WTC11 (cell line): ENCODE measurements at regions not wholly inside any gene's neighbourhood (a gene's known extent, or its start where the extent isn't known, plus 50 kb on each side); places are given as distances from the start of the nearest gene placed in this dataset.

Experiments
- ATAC-seq: fragments of 200-7000 bp; cut with Tn5 transposase; 2 replicates; pipeline ENCODE4 v1.10.0; 2021; ENCODE audit warnings: mild to moderate bottlenecking, moderate library complexity
- CTCF ChIA-PET: fragments of 300-600 bp; sonication (Branson Sonifier 250); formaldehyde crosslinking; loops from one replicate; lab custom pipeline; 2021; ENCODE audit warnings: antibody characterized with exemption; lab: Charles Lee
- POLR2A ChIA-PET: fragments of 350-600 bp; sonication (Branson Sonifier 250); formaldehyde crosslinking; loops from one replicate; lab custom pipeline; 2021; ENCODE audit warnings: antibody characterized with exemption; lab: Charles Lee
- DNase-seq: peaks from one replicate; pipeline ENCODE4 v3.0.0; 2021; ENCODE audit warnings: low spot score
- H3K27ac Mint-ChIP-seq: 2 replicates; pipeline ENCODE4 v1.8.0; 2021; ENCODE audit warnings: mixed read lengths
- H3K27me3 Mint-ChIP-seq: 2 replicates; pipeline ENCODE4 v1.8.0; 2021; ENCODE audit warnings: low read depth, mild to moderate bottlenecking, moderate library complexity, mixed read lengths
- H3K36me3 Mint-ChIP-seq: 2 replicates; pipeline ENCODE4 v1.8.0; 2021; ENCODE audit warnings: mixed read lengths
- H3K4me1 Mint-ChIP-seq: 2 replicates; pipeline ENCODE4 v1.8.0; 2022; ENCODE audit warnings: mixed read lengths
- H3K4me3 Mint-ChIP-seq: 2 replicates; pipeline ENCODE4 v1.8.0; 2021; ENCODE audit warnings: mild to moderate bottlenecking, moderate library complexity, mixed read lengths
- H3K9me3 Mint-ChIP-seq: 2 replicates; pipeline ENCODE4 v1.8.0; 2021; ENCODE audit warnings: mixed read lengths
- AR ChIP-seq: fragments of 250-450 bp; sonication (Bioruptor Pico); IDR thresholded peaks from 2 replicates; pipeline ENCODE4 v1.9.0; 2021; ENCODE audit warnings: mild to moderate bottlenecking
- ELF4 ChIP-seq: sonication (generic); formaldehyde crosslinking; IDR thresholded peaks from 2 replicates; pipeline ENCODE4 v1.8.1; 2022; ENCODE audit warnings: low read depth, mild to moderate bottlenecking, moderate library complexity, missing genetic modification reagents
- GTF2I ChIP-seq: fragments of 250-450 bp; sonication (Bioruptor Pico); conservative IDR thresholded peaks from 2 replicates; pipeline ENCODE4 v1.4.0; 2021; ENCODE audit warnings: mild to moderate bottlenecking
- IRF1 ChIP-seq: sonication (generic); formaldehyde crosslinking; IDR thresholded peaks from 2 replicates; pipeline ENCODE4 v1.8.0; 2023; ENCODE audit warnings: missing genetic modification reagents
- MYBL2 ChIP-seq: sonication (generic); formaldehyde crosslinking; IDR thresholded peaks from 2 replicates; pipeline ENCODE4 v1.8.1; 2023; ENCODE audit warnings: mild to moderate bottlenecking, moderate library complexity, missing genetic modification reagents
- SMAD4 ChIP-seq: sonication (generic); formaldehyde crosslinking; IDR thresholded peaks from 2 replicates; pipeline ENCODE4 v1.8.0; 2022; ENCODE audit warnings: mild to moderate bottlenecking, missing genetic modification reagents
- ZNF425 ChIP-seq: fragments of 250-450 bp; sonication (Bioruptor Pico); conservative IDR thresholded peaks from 2 replicates; pipeline ENCODE4 v1.9.0; 2021; ENCODE audit warnings: mild to moderate bottlenecking
- TF ChIP-seq, protein P1 (sequence below): sonication (generic); formaldehyde crosslinking; IDR thresholded peaks from 2 replicates; pipeline ENCODE4 v1.8.1; 2022; ENCODE audit warnings: low read depth, mild to moderate bottlenecking, moderate library complexity, missing genetic modification reagents, borderline replicate concordance
- TF ChIP-seq, protein P2 (sequence below): sonication (generic); formaldehyde crosslinking; IDR thresholded peaks from 2 replicates; pipeline ENCODE4 v1.8.0; 2022; ENCODE audit warnings: mild to moderate bottlenecking, missing genetic modification reagents
- TF ChIP-seq, protein P3 (sequence below): sonication (generic); formaldehyde crosslinking; conservative IDR thresholded peaks from 2 replicates; pipeline ENCODE4 v1.8.1; 2023; ENCODE audit warnings: mild to moderate bottlenecking, low read depth, missing genetic modification reagents, moderate library complexity

- Mint-ChIP-seq H3K4me1 (no peaks in the 10 kb centered on the region), H3K27me3 (no peaks in the 10 kb centered on the region), H3K36me3 (no peaks in the 10 kb centered on the region), H3K27ac (no peak overlapping the region), H3K4me3 (no peak overlapping the region), H3K9me3 (no peaks in the 10 kb centered on the region)
- POLR2A ChIA-PET: no interaction called here
- no peak for DNase-seq
- TF ChIP-seq AR (CRISPR knock-in tag): no peak
- no peak for TF ChIP-seq ZNF425 (CRISPR knock-in tag)
- TF ChIP-seq MYBL2 (CRISPR knock-in tag): no peak
- TF ChIP-seq SMAD4 (CRISPR knock-in tag): no peak
- TF ChIP-seq GTF2I (CRISPR knock-in tag): no peak
- no peak for ATAC-seq
- CTCF ChIA-PET: no interaction called here
Observed at GRCh38 chr4:177077095-177077971, 232.3 kb upstream of the NEIL3 start.

DNA sequence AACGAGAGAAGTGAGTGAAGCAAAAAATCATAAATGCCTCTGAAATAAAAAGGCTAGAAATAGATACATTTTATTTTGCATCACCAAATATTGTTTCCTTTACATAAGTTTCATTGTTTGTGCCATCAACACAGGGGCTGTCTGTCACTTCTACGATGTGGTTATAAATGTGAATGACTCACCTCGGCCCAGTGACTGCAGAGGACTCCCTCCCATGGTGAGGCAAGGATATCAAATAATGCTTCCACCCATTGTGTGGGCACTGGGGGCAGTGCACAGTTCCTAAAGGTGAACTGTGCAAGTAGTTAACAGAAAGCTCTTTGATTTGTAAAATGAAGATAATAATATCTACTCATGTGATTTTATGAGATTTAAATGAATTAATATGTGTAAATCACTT is 230.3 kb upstream of the NEIL3 start:
- no peak overlapping the region for H3K27ac Mint-ChIP-seq
- ATAC-seq: peak; percentile 26; the same call in 1 of the 2 replicates

More for the DNA sequence above, 230.3 kb upstream of the NEIL3 start:
- CTCF ChIA-PET: no interaction called here
- Mint-ChIP-seq H3K4me1 (peaks cover 7% of the 10 kb centered on the region), H3K9me3 (no peaks in the 10 kb centered on the region), H3K4me3 (no peak overlapping the region), H3K27me3 (no peaks in the 10 kb centered on the region), H3K36me3 (no peaks in the 10 kb centered on the region)
- TF ChIP-seq, protein P1, sequence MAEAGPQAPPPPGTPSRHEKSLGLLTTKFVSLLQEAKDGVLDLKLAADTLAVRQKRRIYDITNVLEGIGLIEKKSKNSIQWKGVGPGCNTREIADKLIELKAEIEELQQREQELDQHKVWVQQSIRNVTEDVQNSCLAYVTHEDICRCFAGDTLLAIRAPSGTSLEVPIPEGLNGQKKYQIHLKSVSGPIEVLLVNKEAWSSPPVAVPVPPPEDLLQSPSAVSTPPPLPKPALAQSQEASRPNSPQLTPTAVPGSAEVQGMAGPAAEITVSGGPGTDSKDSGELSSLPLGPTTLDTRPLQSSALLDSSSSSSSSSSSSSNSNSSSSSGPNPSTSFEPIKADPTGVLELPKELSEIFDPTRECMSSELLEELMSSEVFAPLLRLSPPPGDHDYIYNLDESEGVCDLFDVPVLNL (CRISPR knock-in tag): no peak
- TF ChIP-seq MYBL2 (CRISPR knock-in tag) (no peak), ELF4 (no peak), GTF2I (CRISPR knock-in tag) (no peak), IRF1 (CRISPR knock-in tag) (no peak)
- TF ChIP-seq, protein P2, sequence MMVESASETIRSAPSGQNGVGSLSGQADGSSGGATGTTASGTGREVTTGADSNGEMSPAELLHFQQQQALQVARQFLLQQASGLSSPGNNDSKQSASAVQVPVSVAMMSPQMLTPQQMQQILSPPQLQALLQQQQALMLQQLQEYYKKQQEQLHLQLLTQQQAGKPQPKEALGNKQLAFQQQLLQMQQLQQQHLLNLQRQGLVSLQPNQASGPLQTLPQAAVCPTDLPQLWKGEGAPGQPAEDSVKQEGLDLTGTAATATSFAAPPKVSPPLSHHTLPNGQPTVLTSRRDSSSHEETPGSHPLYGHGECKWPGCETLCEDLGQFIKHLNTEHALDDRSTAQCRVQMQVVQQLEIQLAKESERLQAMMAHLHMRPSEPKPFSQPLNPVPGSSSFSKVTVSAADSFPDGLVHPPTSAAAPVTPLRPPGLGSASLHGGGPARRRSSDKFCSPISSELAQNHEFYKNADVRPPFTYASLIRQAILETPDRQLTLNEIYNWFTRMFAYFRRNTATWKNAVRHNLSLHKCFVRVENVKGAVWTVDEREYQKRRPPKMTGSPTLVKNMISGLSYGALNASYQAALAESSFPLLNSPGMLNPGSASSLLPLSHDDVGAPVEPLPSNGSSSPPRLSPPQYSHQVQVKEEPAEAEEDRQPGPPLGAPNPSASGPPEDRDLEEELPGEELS (CRISPR knock-in tag): no peak
- TF ChIP-seq, protein P3, sequence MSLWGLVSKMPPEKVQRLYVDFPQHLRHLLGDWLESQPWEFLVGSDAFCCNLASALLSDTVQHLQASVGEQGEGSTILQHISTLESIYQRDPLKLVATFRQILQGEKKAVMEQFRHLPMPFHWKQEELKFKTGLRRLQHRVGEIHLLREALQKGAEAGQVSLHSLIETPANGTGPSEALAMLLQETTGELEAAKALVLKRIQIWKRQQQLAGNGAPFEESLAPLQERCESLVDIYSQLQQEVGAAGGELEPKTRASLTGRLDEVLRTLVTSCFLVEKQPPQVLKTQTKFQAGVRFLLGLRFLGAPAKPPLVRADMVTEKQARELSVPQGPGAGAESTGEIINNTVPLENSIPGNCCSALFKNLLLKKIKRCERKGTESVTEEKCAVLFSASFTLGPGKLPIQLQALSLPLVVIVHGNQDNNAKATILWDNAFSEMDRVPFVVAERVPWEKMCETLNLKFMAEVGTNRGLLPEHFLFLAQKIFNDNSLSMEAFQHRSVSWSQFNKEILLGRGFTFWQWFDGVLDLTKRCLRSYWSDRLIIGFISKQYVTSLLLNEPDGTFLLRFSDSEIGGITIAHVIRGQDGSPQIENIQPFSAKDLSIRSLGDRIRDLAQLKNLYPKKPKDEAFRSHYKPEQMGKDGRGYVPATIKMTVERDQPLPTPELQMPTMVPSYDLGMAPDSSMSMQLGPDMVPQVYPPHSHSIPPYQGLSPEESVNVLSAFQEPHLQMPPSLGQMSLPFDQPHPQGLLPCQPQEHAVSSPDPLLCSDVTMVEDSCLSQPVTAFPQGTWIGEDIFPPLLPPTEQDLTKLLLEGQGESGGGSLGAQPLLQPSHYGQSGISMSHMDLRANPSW (CRISPR knock-in tag): no peak
- POLR2A ChIA-PET: no interaction called here
- no peak for DNase-seq
